ENCODE measurements at regions not wholly inside any gene's neighbourhood (a gene's known extent, or its start where the extent isn't known, plus 50 kb on each side); places are given as distances from the start of the nearest gene placed in this dataset.

DNA sequence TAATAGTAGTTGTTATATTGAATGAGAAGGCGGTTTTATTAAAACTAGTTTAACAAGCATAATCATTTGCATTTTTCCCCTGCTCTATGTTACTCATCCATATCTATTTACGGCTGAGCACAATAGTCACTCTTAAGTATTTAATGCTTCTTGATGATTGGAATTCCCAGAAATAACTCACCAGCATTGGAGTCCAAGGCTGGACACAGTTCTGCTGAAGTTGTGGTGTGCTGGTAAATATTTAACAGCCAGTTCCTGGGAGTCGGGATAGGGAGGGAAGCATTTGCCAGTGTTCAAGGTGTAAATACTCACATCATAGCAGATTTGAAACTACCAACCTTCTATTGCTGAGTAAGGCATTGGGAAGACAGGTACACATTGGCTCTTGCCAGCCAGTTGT, 315.1 kb downstream of the MTX2 start:
- no peak for DNase-seq (ENCODE audit: low read depth, low spot score)

DNA sequence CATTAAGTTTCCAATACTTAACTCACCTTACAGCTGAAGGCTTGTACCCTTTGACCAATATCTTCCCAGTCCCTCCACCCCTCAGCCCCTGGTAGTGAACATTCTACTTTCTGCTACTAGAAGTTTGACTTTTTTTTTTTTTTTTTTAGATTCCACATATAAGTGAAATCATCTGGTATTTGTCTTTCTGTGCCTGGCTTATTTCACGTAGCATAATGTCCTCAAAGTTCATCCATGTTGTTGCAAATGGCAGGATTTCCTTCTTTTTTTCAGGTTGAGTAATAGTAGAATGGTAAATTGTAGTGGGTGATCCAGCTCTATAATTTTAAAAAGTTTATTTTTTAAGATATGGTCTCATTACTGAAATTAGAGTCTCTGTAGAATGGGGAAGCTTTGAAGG, 316.0 kb downstream of the MTX2 start:
- no peak for DNase-seq (ENCODE audit: low read depth, low spot score)
- H3K36me3 ChIP-seq (ENCODE audit: insufficient read depth, low read length) = no peaks in the 10 kb centered on the region
- no peak overlapping the region for H3K9ac ChIP-seq (ENCODE audit: insufficient read length)
- TF ChIP-seq FOXP2 (optimal IDR thresholded peaks at IDR 0.05; ENCODE audit: control extremely low read depth, extremely low read length, insufficient read depth) (no peak), POLR2AphosphoS5 (IDR thresholded peaks at IDR 0.05; ENCODE audit: borderline replicate concordance, low read depth, low read length) (no peak), EZH2 (IDR thresholded peaks at IDR 0.05) (no peak)
- H3K9me3 ChIP-seq (ENCODE audit: low read depth, low read length) = no peaks in the 10 kb centered on the region
- H3K27ac ChIP-seq = no peak overlapping the region
- no peak overlapping the region for H3K4me3 ChIP-seq

More for the DNA sequence above, 315.1 kb downstream of the MTX2 start:
- Histone ChIP-seq H3K4me3 (no peak overlapping the region), H3K9me3 (ENCODE audit: low read depth, low read length) (no peaks in the 10 kb centered on the region), H3K27ac (0 out of 2 replicates have a peak overlapping the region, but pooled peaks have one; percentile 22), H3K9ac (ENCODE audit: insufficient read length) (no peak overlapping the region), H3K36me3 (ENCODE audit: insufficient read depth, low read length) (no peaks in the 10 kb centered on the region)
- TF ChIP-seq POLR2AphosphoS5 (IDR thresholded peaks at IDR 0.05; ENCODE audit: borderline replicate concordance, low read depth, low read length) (no peak), FOXP2 (optimal IDR thresholded peaks at IDR 0.05; ENCODE audit: control extremely low read depth, extremely low read length, insufficient read depth) (no peak), EZH2 (IDR thresholded peaks at IDR 0.05) (no peak)

DNA sequence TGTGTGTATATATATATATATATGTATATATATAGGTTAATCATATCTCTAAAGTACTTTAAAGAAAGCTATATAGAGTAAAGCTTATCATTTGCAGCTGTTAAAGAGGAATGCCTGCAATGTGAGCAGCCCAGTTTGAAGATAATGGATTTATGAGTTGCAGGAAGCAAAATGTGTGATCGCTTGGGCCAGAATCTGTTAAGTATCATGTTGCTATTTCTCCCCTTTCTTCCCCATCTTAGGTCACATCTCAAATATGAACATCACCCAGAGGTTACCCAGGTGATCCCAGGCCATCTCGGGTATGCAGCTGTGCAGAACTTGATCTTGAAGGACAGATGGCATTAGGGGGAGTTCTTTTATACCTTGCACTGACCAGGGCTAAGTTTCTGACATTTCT, 316.5 kb downstream of the MTX2 start:
- Histone ChIP-seq H3K9me3 (ENCODE audit: low read depth, low read length) (no peaks in the 10 kb centered on the region), H3K36me3 (ENCODE audit: insufficient read depth, low read length) (no peaks in the 10 kb centered on the region), H3K4me3 (no peak overlapping the region), H3K27ac (no peak overlapping the region), H3K9ac (ENCODE audit: insufficient read length) (no peak overlapping the region)
- no peak for TF ChIP-seq POLR2AphosphoS5 (IDR thresholded peaks at IDR 0.05; ENCODE audit: borderline replicate concordance, low read depth, low read length)
- TF ChIP-seq EZH2 (IDR thresholded peaks at IDR 0.05) = no peak
- TF ChIP-seq FOXP2 (optimal IDR thresholded peaks at IDR 0.05; ENCODE audit: control extremely low read depth, extremely low read length, insufficient read depth) = no peak
- DNase-seq (ENCODE audit: low read depth, low spot score) = no peak

DNA sequence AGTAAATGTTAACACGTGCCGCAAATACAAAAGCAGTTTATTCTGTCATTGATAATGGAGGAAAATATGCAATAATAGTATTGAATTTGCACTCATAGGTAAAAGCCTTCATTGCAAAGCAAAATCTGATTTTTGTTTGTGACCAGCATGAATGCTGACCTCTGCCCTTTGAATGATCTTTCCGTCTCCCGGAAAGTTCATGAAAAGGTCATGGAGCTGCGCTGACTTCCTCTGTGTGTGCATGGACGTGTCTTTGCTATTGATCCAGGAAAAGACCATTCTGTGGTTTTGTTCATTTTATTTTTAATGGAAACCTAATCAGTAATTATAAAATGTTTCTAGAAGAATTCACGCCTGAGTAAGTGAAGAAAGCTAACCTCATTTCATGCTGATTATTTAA, 320.0 kb downstream of the MTX2 start:
- Histone ChIP-seq H3K9me3 (ENCODE audit: low read depth, low read length) (no peaks in the 10 kb centered on the region), H3K4me3 (no peak overlapping the region), H3K27ac (no peak overlapping the region), H3K9ac (ENCODE audit: insufficient read length) (no peak overlapping the region), H3K36me3 (ENCODE audit: insufficient read depth, low read length) (no peaks in the 10 kb centered on the region)
- TF ChIP-seq EZH2 (IDR thresholded peaks at IDR 0.05) (no peak), FOXP2 (optimal IDR thresholded peaks at IDR 0.05; ENCODE audit: control extremely low read depth, extremely low read length, insufficient read depth) (no peak), POLR2AphosphoS5 (IDR thresholded peaks at IDR 0.05; ENCODE audit: borderline replicate concordance, low read depth, low read length) (no peak)
- DNase-seq (ENCODE audit: low read depth, low spot score) = no peak

DNA sequence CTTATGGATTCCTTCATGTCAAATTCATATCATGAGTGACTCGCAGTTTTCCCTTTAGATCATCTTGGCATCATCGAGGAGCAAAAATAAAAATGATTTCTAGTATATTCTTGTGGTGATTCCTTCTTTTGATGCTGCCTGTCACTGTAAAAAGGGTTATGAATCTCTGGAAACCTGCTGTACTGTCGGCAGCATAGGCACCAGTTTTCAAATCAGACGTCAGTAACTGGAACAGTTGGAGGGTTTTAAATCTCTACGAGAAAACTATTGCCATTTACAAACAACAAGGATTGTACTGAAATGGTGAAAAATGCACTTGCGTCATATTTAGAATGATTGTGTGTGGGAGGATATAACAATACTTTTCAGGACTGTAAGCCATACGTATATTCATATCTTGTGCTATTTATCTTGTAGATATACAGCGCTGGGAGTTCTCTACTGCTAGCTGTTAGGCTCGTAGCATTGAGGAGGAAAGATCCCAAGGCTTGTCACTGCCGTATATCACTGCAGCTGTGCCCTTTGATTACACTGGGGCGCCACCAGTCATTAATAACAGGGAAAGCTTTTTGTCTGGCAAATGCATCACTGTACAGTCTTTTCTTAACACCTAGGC, 320.7 kb downstream of the MTX2 start:
- Histone ChIP-seq H3K9me3 (ENCODE audit: low read depth, low read length) (no peaks in the 10 kb centered on the region), H3K36me3 (ENCODE audit: insufficient read depth, low read length) (no peaks in the 10 kb centered on the region), H3K4me3 (no peak overlapping the region), H3K9ac (ENCODE audit: insufficient read length) (no peak overlapping the region), H3K27ac (no peak overlapping the region)
- TF ChIP-seq EZH2 (IDR thresholded peaks at IDR 0.05) = no peak
- TF ChIP-seq POLR2AphosphoS5 (IDR thresholded peaks at IDR 0.05; ENCODE audit: borderline replicate concordance, low read depth, low read length) = no peak
- TF ChIP-seq FOXP2 (optimal IDR thresholded peaks at IDR 0.05; ENCODE audit: control extremely low read depth, extremely low read length, insufficient read depth) = no peak
- no peak for DNase-seq (ENCODE audit: low read depth, low spot score)

DNA sequence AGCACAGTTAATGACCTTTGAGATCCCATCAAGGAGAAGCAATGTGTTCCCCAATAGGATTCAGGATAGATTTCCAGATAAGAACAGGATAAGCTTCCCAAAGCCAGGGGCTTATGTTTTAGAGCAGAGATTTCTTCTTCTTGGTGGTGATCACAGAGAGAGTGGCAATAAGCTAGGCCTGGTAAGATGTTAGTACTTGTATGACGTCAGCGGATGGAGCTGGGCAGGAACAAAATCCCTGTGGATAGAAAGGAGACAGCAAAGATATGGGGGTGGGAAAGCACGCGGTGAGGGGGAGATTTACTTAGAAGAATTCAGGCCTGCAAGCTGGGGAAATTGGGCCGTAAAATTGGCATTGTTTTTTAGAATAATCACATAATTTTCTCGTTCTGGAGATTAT, 323.0 kb downstream of the MTX2 start:
- DNase-seq (ENCODE audit: low read depth, low spot score) = no peak
- Histone ChIP-seq H3K27ac (no peak overlapping the region), H3K36me3 (ENCODE audit: insufficient read depth, low read length) (no peaks in the 10 kb centered on the region), H3K9ac (ENCODE audit: insufficient read length) (no peak overlapping the region), H3K9me3 (ENCODE audit: low read depth, low read length) (no peaks in the 10 kb centered on the region), H3K4me3 (no peak overlapping the region)
- no peak for TF ChIP-seq POLR2AphosphoS5 (IDR thresholded peaks at IDR 0.05; ENCODE audit: borderline replicate concordance, low read depth, low read length)
- no peak for TF ChIP-seq EZH2 (IDR thresholded peaks at IDR 0.05)
- TF ChIP-seq FOXP2 (optimal IDR thresholded peaks at IDR 0.05; ENCODE audit: control extremely low read depth, extremely low read length, insufficient read depth) = no peak

DNA sequence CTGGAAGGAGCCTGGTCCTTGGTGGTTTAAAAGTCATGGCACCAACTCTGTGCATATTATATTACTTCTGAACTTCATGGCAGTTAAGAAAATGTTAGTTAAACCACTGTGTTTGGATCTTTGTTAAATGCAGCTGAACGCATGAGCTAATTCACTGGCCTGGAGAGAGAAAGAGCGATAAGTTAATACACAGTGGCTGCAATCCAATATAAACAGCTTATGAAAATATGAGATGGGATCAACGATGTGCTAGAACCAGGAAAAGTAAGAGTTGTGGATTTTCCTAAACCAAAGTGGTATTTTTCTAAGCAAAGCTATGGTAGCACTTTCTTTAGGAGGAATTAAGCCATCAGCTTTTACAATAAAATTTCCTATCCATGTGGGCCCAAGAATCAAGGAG, 326.7 kb downstream of the MTX2 start:
- H3K9ac ChIP-seq (ENCODE audit: insufficient read length) = no peak overlapping the region
- DNase-seq (ENCODE audit: low read depth, low spot score) = no peak
- H3K4me3 ChIP-seq = no peak overlapping the region
- H3K9me3 ChIP-seq (ENCODE audit: low read depth, low read length) = no peaks in the 10 kb centered on the region
- TF ChIP-seq POLR2AphosphoS5 (IDR thresholded peaks at IDR 0.05; ENCODE audit: borderline replicate concordance, low read depth, low read length) (no peak), EZH2 (IDR thresholded peaks at IDR 0.05) (no peak), FOXP2 (optimal IDR thresholded peaks at IDR 0.05; ENCODE audit: control extremely low read depth, extremely low read length, insufficient read depth) (no peak)
- H3K36me3 ChIP-seq (ENCODE audit: insufficient read depth, low read length) = no peaks in the 10 kb centered on the region
- H3K27ac ChIP-seq = no peak overlapping the region

DNA sequence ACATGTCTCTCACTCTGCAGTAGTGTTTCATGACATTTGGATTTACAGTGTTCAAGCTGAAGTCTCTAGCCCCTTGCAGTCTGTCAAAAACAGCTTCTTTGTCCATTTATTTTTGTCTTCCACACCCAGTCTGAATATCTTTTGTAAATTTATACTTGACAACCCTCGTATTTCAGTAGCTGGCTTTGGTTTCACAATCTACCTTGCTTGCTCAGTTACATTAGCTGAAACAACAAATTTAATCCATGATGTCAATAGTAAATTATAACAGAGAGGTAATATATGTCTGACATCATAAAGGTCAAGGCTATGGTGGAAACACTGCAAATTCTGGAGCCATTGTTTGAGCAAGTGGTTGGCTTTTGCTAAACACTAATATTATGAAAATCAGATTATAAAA, 328.7 kb downstream of the MTX2 start:
- Histone ChIP-seq H3K4me3 (no peak overlapping the region), H3K9ac (ENCODE audit: insufficient read length) (no peak overlapping the region), H3K36me3 (ENCODE audit: insufficient read depth, low read length) (no peaks in the 10 kb centered on the region), H3K27ac (no peak overlapping the region), H3K9me3 (ENCODE audit: low read depth, low read length) (no peaks in the 10 kb centered on the region)
- DNase-seq (ENCODE audit: low read depth, low spot score) = no peak
- TF ChIP-seq EZH2 (IDR thresholded peaks at IDR 0.05) = no peak
- no peak for TF ChIP-seq FOXP2 (optimal IDR thresholded peaks at IDR 0.05; ENCODE audit: control extremely low read depth, extremely low read length, insufficient read depth)
- TF ChIP-seq POLR2AphosphoS5 (IDR thresholded peaks at IDR 0.05; ENCODE audit: borderline replicate concordance, low read depth, low read length) = no peak

DNA sequence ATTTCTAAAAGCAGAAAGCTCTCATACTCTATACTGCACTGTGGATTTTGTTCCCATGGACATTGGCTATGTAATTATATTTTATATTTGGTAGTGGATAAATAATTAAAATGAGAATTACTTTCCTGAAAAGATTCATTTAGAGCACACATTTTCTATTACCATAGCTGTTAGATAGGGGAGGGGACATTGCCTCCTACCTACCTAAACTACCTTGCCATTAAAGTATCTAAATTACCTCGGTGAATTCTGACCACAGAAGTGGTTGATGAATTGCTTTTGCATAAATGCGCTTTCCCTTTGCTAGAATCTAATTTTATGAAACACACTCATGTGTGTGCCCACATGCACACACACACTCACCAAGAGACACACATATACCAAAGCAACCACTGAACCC, 329.1 kb downstream of the MTX2 start:
- H3K4me3 ChIP-seq = no peak overlapping the region
- no peak overlapping the region for H3K9ac ChIP-seq (ENCODE audit: insufficient read length)
- H3K9me3 ChIP-seq (ENCODE audit: low read depth, low read length) = no peaks in the 10 kb centered on the region
- no peak for DNase-seq (ENCODE audit: low read depth, low spot score)
- TF ChIP-seq POLR2AphosphoS5 (IDR thresholded peaks at IDR 0.05; ENCODE audit: borderline replicate concordance, low read depth, low read length) = no peak
- no peak for TF ChIP-seq FOXP2 (optimal IDR thresholded peaks at IDR 0.05; ENCODE audit: control extremely low read depth, extremely low read length, insufficient read depth)
- TF ChIP-seq EZH2 (IDR thresholded peaks at IDR 0.05) = no peak
- no peaks in the 10 kb centered on the region for H3K36me3 ChIP-seq (ENCODE audit: insufficient read depth, low read length)
- no peak overlapping the region for H3K27ac ChIP-seq
